CD4-positive, alpha-beta T cell treated with Interleukin-17A for 4 hours (primary cell): ENCODE measurements at regions not wholly inside any gene's neighbourhood (a gene's known extent, or its start where the extent isn't known, plus 50 kb on each side); places are given as distances from the start of the nearest gene placed in this dataset.
"Not testable (repeated sequence)": the region's sequence is repeated elsewhere in the genome, so short reads cannot be mapped to it uniquely, and the experiment has no call there.

Source experiments
- DNase-seq: peaks from one replicate; pipeline ENCODE4 v3.0.0-alpha.2; 2020; ENCODE audit warnings: mixed read lengths

- no peak for DNase-seq
Observed at GRCh38 chr5:136615251-136616119, 250.1 kb upstream of the TRPC7 start.

DNA sequence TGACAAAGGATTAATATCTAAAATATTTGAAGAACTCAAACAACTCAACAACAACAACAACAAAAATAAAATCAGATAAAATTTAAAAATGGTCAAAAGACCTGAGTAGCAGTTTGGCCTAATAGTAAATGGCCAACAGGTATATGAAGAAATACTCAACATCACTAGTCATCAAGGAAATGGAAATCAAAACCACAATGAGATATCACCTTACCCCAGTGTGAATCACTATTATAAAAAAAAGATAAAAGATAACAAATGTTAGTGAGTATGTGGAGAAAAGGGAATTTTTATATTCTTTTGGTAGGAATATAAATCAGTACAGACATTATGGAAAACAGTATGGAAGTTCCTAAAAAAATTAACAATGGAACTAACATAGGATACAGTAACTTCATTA, 247.9 kb upstream of the TRPC7 start:
- DNase-seq, result no peak

DNA sequence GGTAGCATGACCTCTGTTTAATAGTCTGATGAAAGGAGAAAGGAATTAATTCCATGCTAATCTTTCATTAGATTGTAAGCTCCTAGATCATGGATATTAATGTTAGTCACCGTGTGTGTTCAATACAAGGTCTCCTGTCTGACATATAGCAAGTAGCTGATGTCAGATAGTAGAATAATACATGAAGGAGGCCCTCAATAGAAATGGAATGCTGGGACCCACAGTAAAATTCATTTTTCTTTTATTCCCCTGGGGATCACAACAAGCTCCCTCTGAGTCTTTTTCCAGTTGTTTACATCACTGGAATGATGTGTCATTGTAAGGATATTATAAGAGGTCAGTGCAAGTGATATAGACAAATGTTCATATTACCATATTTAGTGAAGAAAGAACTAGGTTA, 240.3 kb upstream of the TRPC7 start:
- DNase-seq, result no peak

- DNase-seq, result no peak
Observed at GRCh38 chr5:136600306-136600705, 235.0 kb upstream of the TRPC7 start.

- DNase-seq, result no peak
Observed at GRCh38 chr5:136598802-136599404, 233.6 kb upstream of the TRPC7 start.

DNA sequence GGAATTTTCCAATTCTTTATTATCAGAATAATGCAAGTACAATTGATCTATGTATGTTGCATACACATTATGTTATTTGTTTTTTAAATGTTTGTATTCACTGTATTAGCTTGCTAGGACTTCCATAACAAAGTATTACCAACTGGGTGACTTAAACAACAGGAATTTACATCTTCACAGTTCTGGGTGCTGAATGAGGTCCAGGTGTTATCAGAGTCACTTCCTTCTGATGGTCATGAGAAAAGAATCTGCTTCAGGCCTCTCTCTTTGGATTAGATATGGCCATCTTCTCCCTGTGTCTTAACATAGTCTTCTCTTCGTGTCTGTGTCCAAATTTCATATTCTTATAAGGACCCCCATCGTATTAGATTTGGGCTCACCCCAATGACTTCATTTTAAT, 229.1 kb upstream of the TRPC7 start:
- no peak for DNase-seq

DNA sequence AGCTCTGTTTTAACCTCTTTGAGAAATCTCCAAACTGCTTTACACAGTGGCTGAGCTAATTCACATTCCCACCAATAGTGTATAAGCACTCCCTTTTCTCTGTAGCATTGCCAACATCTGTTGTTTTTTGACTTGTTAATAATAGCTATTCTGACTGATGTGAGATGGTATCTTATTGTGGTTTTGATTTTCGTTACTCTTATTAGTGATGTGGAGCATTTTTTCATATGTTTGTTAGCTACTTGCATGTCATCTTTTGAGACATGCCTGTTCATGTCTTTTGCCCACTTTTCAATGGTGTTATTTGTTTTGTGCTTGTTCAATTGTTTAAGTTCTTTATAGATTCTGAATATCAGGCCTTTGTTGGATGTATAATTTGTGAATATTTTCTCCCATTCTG, 225.2 kb upstream of the TRPC7 start:
- DNase-seq, result no peak

- DNase-seq, result no peak
Observed at GRCh38 chr5:136586196-136586595, 220.9 kb upstream of the TRPC7 start.

GRCh38 chr5:136584474-136584873, 219.1 kb upstream of the TRPC7 start:
- no peak for DNase-seq

GRCh38 chr5:136579238-136579637, 213.9 kb upstream of the TRPC7 start:
- DNase-seq, result no peak

DNA sequence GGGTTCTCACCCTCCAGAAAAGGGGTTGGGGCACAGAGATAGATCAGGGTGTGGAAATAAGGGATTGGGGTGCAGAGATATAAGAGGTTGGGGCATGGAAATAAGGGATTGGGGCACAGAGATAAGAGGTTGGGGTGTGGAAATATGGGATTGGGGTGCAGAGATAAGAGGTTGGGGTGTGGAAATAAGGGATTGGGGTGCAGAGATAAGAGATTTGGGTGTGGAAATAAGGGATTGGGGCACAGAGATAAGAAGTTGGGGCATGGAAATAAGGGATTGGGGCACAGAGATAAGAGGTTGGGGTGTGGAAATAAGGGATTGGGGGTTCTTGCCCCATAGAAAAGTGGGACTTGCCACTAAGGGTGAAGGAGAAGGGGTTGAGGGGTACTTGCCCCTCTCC, 204.5 kb upstream of the TRPC7 start:
- not testable (repeated sequence) for DNase-seq

DNA sequence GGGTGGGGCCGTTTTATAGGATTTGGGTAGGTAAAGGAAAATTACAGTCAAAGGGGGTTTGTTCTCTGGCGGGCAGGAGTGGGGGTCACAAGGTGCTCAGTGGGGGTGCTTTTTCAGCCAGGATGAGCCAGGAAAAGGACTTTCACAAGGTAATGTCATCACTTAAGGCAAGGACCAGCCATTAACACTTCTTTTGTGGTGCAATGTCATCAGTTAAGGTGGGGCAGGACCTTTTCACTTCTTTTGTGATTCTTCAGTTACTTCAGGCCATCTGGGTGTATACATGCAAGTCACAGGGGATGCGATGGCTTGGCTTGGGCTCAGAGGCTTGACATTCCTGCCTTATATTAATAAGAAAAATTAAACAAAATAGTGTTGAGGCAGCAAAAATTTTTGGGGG, 200.1 kb upstream of the TRPC7 start:
- not testable (repeated sequence) for DNase-seq

- not testable (repeated sequence) for DNase-seq
Observed at GRCh38 chr5:136565050-136565449, 199.7 kb upstream of the TRPC7 start.

- DNase-seq, result not testable (repeated sequence)
Observed at GRCh38 chr5:136564431-136564830, 199.1 kb upstream of the TRPC7 start.

GRCh38 chr5:136563489-136563888, 198.1 kb upstream of the TRPC7 start:
- DNase-seq, result no peak

GRCh38 chr5:136560126-136560525, 194.8 kb upstream of the TRPC7 start:
- DNase-seq, result no peak

GRCh38 chr5:136559651-136560050, 194.3 kb upstream of the TRPC7 start:
- no peak for DNase-seq

GRCh38 chr5:136547096-136547495, 181.8 kb upstream of the TRPC7 start:
- DNase-seq, result not testable (repeated sequence)

GRCh38 chr5:136546441-136546840, 181.1 kb upstream of the TRPC7 start:
- not testable (repeated sequence) for DNase-seq

DNA sequence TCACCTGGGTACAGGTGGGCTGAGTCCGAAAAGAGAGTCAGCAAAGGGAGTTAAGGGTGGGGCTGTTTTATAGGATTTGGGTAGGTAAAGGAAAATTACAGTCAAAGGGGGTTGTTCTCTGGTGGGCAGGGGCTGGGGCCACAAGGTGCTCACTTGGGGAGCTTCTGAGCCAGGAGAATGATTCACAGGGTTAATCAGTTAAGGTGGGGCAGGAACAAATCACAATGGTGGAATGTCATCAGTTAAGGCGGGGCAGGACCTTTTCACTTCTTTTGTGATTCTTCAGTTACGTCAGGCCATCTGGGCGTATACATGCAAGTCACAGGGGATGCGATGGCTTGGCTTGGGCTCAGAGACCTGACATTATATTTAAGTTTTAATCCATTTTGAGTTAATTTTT, 179.7 kb upstream of the TRPC7 start:
- not testable (repeated sequence) for DNase-seq

DNA sequence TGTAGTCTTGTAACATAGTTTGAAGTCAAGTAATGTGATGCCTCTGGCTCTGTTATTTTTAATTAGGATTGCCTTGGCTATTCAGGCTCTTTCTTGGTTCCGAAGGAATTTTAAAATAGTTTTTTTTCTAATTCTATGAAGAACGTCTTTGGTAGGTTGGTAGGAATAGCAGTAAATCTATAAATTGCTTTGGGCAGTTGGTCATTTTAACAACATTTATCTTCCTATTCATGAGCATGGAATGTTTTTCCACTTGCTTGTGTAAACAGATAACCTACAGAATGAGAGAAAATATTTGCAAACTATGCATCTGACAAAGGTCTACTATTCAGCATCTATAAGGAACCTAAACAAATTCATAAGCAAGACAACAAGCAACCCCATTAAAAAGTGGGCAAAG, 173.2 kb upstream of the TRPC7 start:
- DNase-seq, result no peak

- no peak for DNase-seq
Observed at GRCh38 chr5:136529081-136529480, 163.7 kb upstream of the TRPC7 start.

- DNase-seq, result no peak
Observed at GRCh38 chr5:136528481-136529030, 163.2 kb upstream of the TRPC7 start.

DNA sequence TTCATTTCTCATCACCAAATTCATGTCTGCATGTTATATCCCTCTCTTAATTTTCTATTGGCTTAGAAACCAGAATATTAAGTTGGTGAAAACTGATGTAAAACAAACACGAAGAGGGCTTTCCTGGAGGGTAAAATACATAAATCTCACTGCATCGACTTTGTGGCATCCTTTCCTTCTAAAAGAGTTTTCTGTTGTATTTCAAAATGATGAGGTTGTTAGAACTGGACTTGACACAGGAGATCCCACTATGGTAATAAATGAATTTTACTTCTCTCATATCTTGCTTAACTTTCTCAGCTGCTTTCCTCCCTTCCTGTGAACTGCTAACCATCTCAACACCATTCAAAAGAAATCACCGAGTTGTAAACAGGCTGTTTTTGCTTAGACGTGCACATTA, 162.0 kb upstream of the TRPC7 start:
- no peak for DNase-seq
